Activated naive CD4-positive, alpha-beta T cell treated with anti-CD3 and anti-CD28 coated beads for 36 hours (primary cell): ENCODE measurements at regions not wholly inside any gene's neighbourhood (a gene's known extent, or its start where the extent isn't known, plus 50 kb on each side); places are given as distances from the start of the nearest gene placed in this dataset.
"Not testable (repeated sequence)": the region's sequence is repeated elsewhere in the genome, so short reads cannot be mapped to it uniquely, and the experiment has no call there.

ENCODE experiments used
- CTCF ChIA-PET: fragments of 350-600 bp; sonication (Branson Sonifier 250); formaldehyde crosslinking; loops from one replicate; lab custom pipeline; 2021; ENCODE audit warnings: antibody characterized with exemption; lab: Charles Lee
- DNase-seq: peaks from one replicate; pipeline ENCODE4 v3.0.0-alpha.2; 2020
- H3K27ac Mint-ChIP-seq: one replicate; pipeline ENCODE4 v1.8.0; 2021; ENCODE audit warnings: mild to moderate bottlenecking, mixed read lengths
- H3K27me3 Mint-ChIP-seq: one replicate; pipeline ENCODE4 v1.8.0; 2021; ENCODE audit warnings: low read depth, mixed read lengths
- H3K36me3 Mint-ChIP-seq: one replicate; pipeline ENCODE4 v1.8.0; 2021; ENCODE audit warnings: low read depth, mixed read lengths
- H3K4me1 Mint-ChIP-seq: one replicate; pipeline ENCODE4 v1.8.0; 2021; ENCODE audit warnings: low read depth, mixed read lengths
- H3K4me3 Mint-ChIP-seq: one replicate; pipeline ENCODE4 v1.8.0; 2021; ENCODE audit warnings: mild to moderate bottlenecking, moderate library complexity, mixed read lengths
- H3K9me3 Mint-ChIP-seq: one replicate; pipeline ENCODE4 v1.8.0; 2021; ENCODE audit warnings: mixed read lengths
- intact Hi-C: fragments of 100-400 bp; cut with micrococcal nuclease; formaldehyde crosslinking; loops from one replicate; pipeline ENCODE4 v1.15.1; 2023

- CTCF ChIA-PET, result no interaction called here
- Mint-ChIP-seq H3K27me3 (no peaks in the 10 kb centered on the region), H3K9me3 (no peaks in the 10 kb centered on the region), H3K27ac (no peak overlapping the region), H3K4me1 (no peaks in the 10 kb centered on the region), H3K36me3 (no peaks in the 10 kb centered on the region), H3K4me3 (no peak overlapping the region)
- intact Hi-C loops, result no loop called here
- no peak for DNase-seq
Measured at GRCh38 chr12:42010257-42010656, 134.4 kb downstream of the GXYLT1 start.

DNA sequence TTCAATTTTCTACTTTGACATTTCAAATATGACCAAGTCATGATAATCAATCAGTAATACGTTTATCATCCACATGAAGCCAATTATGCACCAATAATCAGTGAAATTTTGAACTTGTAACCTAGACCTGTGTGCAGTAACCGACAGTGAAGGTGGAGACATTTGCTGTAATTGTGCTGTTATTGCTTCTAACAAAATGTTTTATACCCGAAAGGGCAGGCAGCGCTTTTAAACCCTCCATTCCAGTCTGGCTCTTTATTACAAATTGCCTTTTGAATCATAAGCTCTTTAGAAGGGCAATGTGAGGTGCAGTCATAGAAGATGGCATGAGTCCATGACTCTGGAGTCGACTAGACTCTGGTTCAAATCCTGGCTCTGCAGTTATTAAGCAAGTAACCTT is 135.7 kb downstream of the GXYLT1 start:
- Mint-ChIP-seq H3K4me1 (no peaks in the 10 kb centered on the region), H3K9me3 (no peaks in the 10 kb centered on the region), H3K27me3 (no peaks in the 10 kb centered on the region), H3K36me3 (no peaks in the 10 kb centered on the region), H3K4me3 (no peak overlapping the region), H3K27ac (no peak overlapping the region)
- intact Hi-C loops, result no loop called here
- CTCF ChIA-PET, result no interaction called here
- no peak for DNase-seq

DNA sequence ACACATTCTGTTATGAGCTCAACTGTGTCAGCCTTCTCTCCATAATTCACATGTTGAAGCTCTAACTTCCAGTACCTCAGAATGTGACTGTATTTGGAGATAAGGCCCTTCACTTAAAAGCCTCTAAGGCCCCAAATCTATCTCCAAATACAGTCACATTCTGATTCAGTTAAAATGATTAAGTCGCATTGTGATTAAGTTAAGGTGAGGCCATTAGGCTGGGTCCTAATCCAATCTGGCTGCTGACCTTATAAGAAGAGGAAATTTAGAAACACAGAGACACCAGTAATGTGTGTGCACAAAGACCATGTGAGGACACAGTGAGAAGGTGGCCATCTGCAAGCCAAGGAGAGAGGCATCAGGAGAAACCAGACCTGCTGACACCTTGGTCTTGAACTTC is 141.6 kb downstream of the GXYLT1 start:
- H3K27ac Mint-ChIP-seq, result no peak overlapping the region
- H3K4me3 Mint-ChIP-seq, result no peak overlapping the region
- no peaks in the 10 kb centered on the region for H3K9me3 Mint-ChIP-seq
- H3K27me3 Mint-ChIP-seq, result peaks cover 2% of the 10 kb centered on the region
- no peaks in the 10 kb centered on the region for H3K36me3 Mint-ChIP-seq
- intact Hi-C loops, result no loop called here
- CTCF ChIA-PET, result interaction anchor here (0.8 to 1.6 kb wide), 2 partner anchors 21 to 187 kb away, joined by 3 to 6 read pairs; no protein-coding TSS in a partner anchor
- DNase-seq, result no peak
- no peaks in the 10 kb centered on the region for H3K4me1 Mint-ChIP-seq

DNA sequence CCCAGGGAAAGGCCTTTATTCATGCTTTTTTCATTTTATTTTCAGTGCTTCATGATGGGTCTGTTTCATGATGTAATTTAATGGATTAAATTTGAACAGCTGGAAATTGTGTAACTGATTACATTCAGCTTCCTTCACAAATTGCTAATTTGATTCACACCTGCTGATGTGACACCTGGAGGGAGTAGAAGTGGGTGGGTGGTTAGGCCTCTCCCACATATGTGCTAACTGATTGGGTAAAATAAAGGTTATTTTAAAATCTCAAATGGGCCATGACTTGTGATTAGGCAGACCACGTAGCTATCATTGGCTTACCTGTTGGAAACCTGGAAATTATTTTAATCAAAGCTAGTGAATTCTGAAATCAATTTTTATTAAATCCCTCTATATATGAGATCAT is 142.1 kb downstream of the GXYLT1 start:
- intact Hi-C loops, result no loop called here
- H3K36me3 Mint-ChIP-seq, result no peaks in the 10 kb centered on the region
- H3K9me3 Mint-ChIP-seq, result no peaks in the 10 kb centered on the region
- DNase-seq, result no peak
- H3K4me3 Mint-ChIP-seq, result no peak overlapping the region
- CTCF ChIA-PET, result interaction anchor here (0.8 to 1.6 kb wide), 2 partner anchors 22 to 186 kb away, joined by 3 to 6 read pairs; no protein-coding TSS in a partner anchor
- no peaks in the 10 kb centered on the region for H3K4me1 Mint-ChIP-seq
- H3K27ac Mint-ChIP-seq, result no peak overlapping the region
- H3K27me3 Mint-ChIP-seq, result peaks cover 5% of the 10 kb centered on the region

DNA sequence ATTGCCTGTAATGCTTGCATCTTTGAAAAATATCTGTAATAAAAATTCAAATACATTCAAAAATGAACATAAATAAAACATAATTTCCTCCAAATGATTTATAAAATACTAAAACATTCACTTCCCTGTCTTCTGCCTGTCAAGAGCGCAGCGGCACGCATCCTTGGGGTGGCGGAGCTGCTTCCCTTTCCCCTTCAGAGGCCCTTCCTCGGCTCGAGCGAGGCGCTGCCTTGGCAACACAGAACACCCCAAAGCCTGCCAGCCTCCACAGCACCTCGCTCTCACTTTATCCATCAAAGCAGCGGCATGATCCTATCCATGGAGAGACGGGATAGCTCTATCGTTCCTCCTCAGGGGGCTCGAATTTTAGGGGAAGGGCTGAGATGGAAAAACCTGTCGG is 146.2 kb downstream of the GXYLT1 start:
- peaks cover 10% of the 10 kb centered on the region for H3K27me3 Mint-ChIP-seq
- DNase-seq, result no peak
- intact Hi-C loops, result no loop called here
- no peaks in the 10 kb centered on the region for H3K36me3 Mint-ChIP-seq
- no peaks in the 10 kb centered on the region for H3K4me1 Mint-ChIP-seq
- CTCF ChIA-PET, result interaction anchor here (1.2 kb wide), 1 partner anchor 26 kb away, joined by 3 read pairs; no protein-coding TSS in a partner anchor
- H3K27ac Mint-ChIP-seq, result no peak overlapping the region
- H3K4me3 Mint-ChIP-seq, result no peak overlapping the region
- no peaks in the 10 kb centered on the region for H3K9me3 Mint-ChIP-seq

GRCh38 chr12:41993283-41993682 is 151.4 kb downstream of the GXYLT1 start:
- Mint-ChIP-seq H3K27me3 (peaks cover 13% of the 10 kb centered on the region), H3K4me3 (no peak overlapping the region), H3K4me1 (no peaks in the 10 kb centered on the region), H3K9me3 (no peaks in the 10 kb centered on the region), H3K36me3 (no peaks in the 10 kb centered on the region), H3K27ac (no peak overlapping the region)
- intact Hi-C loops, result no loop called here
- CTCF ChIA-PET, result interaction anchor here (0.6 kb wide), 1 partner anchor 111 kb away, joined by 4 read pairs; no protein-coding TSS in a partner anchor
- DNase-seq, result no peak

GRCh38 chr12:41992692-41993215 is 151.9 kb downstream of the GXYLT1 start:
- CTCF ChIA-PET, result no interaction called here
- Mint-ChIP-seq H3K9me3 (no peaks in the 10 kb centered on the region), H3K4me3 (no peak overlapping the region), H3K27me3 (peaks cover 9% of the 10 kb centered on the region), H3K36me3 (no peaks in the 10 kb centered on the region), H3K4me1 (no peaks in the 10 kb centered on the region), H3K27ac (no peak overlapping the region)
- no peak for DNase-seq
- intact Hi-C loops, result no loop called here

DNA sequence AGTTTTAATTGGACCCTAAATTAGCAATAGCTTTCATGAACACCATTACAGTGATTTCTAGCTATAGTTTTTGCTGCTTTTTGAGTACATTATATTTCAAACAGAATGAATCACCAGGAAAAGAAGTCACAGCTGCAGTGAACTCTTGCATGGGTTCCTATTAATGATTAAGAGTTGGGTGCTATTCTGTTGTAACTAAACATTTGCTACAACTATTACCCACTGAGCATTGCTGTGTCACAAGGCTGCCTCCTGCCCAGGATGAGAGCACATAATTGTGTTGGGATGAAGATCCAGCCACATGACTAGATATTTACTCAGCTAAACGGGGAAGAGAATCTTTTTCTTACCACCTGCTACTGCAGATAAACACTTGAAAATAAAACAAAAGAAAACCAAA is 152.7 kb downstream of the GXYLT1 start:
- CTCF ChIA-PET, result no interaction called here
- Mint-ChIP-seq H3K4me3 (no peak overlapping the region), H3K36me3 (no peaks in the 10 kb centered on the region), H3K27ac (no peak overlapping the region), H3K27me3 (peaks cover 8% of the 10 kb centered on the region), H3K9me3 (no peaks in the 10 kb centered on the region), H3K4me1 (no peaks in the 10 kb centered on the region)
- DNase-seq, result no peak
- intact Hi-C loops, result no loop called here

DNA sequence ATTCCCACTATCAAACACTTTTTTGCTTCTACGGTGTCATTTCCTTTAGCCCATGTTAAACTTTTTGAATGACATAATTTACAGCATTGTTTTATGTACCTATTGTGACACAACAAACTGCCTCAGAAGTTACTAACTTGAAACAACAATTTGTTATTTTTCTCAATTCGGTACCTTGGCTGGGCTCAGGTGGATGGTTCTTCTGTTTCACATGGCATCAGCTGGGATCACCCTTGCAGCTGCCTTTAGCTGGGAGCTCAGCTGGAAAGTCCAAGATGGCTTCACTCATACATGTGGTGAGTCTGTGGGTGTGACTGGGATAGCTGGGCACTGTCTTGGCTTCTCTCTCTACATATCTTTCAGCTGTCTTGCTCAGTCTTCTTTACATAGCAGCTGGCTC is 156.0 kb downstream of the GXYLT1 start:
- no peaks in the 10 kb centered on the region for H3K36me3 Mint-ChIP-seq
- H3K4me1 Mint-ChIP-seq, result no peaks in the 10 kb centered on the region
- no peak for DNase-seq
- intact Hi-C loops, result no loop called here
- H3K27ac Mint-ChIP-seq, result no peak overlapping the region
- H3K9me3 Mint-ChIP-seq, result peaks cover 2% of the 10 kb centered on the region
- H3K4me3 Mint-ChIP-seq, result no peak overlapping the region
- H3K27me3 Mint-ChIP-seq, result peaks cover 9% of the 10 kb centered on the region
- CTCF ChIA-PET, result no interaction called here

DNA sequence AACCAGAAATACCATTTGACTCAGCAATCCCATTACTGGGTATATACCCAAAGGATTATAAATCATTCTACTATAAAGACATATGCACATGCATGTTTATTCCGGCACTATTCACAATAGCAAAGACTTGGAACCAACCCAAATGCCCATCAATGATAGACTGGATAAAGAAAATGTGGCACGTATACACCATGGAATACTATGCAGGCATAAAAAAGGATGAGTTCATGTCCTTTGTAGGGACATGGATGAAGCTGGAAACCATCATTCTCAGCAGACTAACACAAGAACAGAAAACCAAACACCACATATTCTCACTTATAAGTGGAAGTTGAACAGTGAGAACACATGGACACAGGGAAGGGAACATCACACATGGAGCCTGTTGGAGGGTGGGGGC is 158.2 kb downstream of the GXYLT1 start:
- H3K36me3 Mint-ChIP-seq, DNase-seq, CTCF ChIA-PET: not testable (repeated sequence)

GRCh38 chr12:41983856-41984255 is 160.8 kb downstream of the GXYLT1 start:
- Mint-ChIP-seq H3K4me3 (no peak overlapping the region), H3K36me3 (peaks cover 3% of the 10 kb centered on the region), H3K4me1 (no peaks in the 10 kb centered on the region), H3K27me3 (peaks cover 15% of the 10 kb centered on the region), H3K27ac (no peak overlapping the region), H3K9me3 (peaks cover 2% of the 10 kb centered on the region)
- no peak for DNase-seq
- intact Hi-C loops, result no loop called here
- CTCF ChIA-PET, result no interaction called here

More for the DNA sequence above, 158.2 kb downstream of the GXYLT1 start:
- H3K9me3 Mint-ChIP-seq, H3K4me1 Mint-ChIP-seq, H3K27me3 Mint-ChIP-seq, H3K27ac Mint-ChIP-seq, intact Hi-C loops, H3K4me3 Mint-ChIP-seq: not testable (repeated sequence)

DNA sequence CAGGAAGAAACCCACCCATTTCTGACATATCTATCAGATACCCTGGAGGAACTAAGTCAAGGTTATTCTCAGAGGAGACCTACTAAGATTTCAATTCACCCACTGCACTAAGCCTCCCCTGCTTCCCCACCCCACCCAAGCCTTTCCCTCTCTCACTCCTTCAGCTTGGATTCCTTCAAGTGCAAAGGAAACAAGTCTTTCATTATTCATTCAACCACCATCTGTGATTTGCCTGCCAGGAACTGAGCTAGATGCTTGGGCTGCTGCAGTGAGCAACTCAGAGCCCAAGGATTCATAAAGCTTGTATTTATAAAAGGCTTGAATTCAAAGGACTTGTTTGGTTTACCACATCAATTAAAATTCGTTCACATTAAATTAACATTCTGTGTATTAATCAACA is 161.3 kb downstream of the GXYLT1 start:
- no peak for DNase-seq
- Mint-ChIP-seq H3K27ac (no peak overlapping the region), H3K9me3 (peaks cover 2% of the 10 kb centered on the region), H3K36me3 (peaks cover 3% of the 10 kb centered on the region), H3K4me1 (no peaks in the 10 kb centered on the region), H3K4me3 (no peak overlapping the region), H3K27me3 (peaks cover 15% of the 10 kb centered on the region)
- CTCF ChIA-PET, result no interaction called here
- intact Hi-C loops, result no loop called here

GRCh38 chr12:41981758-41982157 is 162.9 kb downstream of the GXYLT1 start:
- Mint-ChIP-seq H3K4me1 (no peaks in the 10 kb centered on the region), H3K36me3 (peaks cover 3% of the 10 kb centered on the region), H3K27ac (no peak overlapping the region), H3K27me3 (peaks cover 17% of the 10 kb centered on the region), H3K9me3 (peaks cover 2% of the 10 kb centered on the region), H3K4me3 (no peak overlapping the region)
- DNase-seq, result no peak
- intact Hi-C loops, result no loop called here
- CTCF ChIA-PET, result interaction anchor here (1.1 kb wide), 1 partner anchor 43 kb away, joined by 3 read pairs; no protein-coding TSS in a partner anchor
